ENCODE measurements at regions not wholly inside any gene's neighbourhood (a gene's known extent, or its start where the extent isn't known, plus 50 kb on each side); places are given as distances from the start of the nearest gene placed in this dataset.

- Histone ChIP-seq H3K4me1 (ENCODE audit: insufficient read depth, low read length) (no peaks in the 10 kb centered on the region), H3K4me3 (ENCODE audit: low read length) (no peak overlapping the region), H3K27ac (ENCODE audit: low read depth in 1 of 2, low read length in 2 of 2) (no peak overlapping the region), H3K9me3 (ENCODE audit: control insufficient read depth in 1 of 2, insufficient read depth in 1 of 2, low read length in 2 of 2) (no peaks in the 10 kb centered on the region), H3K36me3 (ENCODE audit: insufficient read depth, low read length) (no peaks in the 10 kb centered on the region), H3K27me3 (ENCODE audit: control insufficient read depth in 1 of 2, insufficient read depth in 2 of 2, low read length in 2 of 2) (no peaks in the 10 kb centered on the region)
- ChIA-PET CTCF (no interaction called here), POLR2A (no interaction called here)
- DNase-seq (no peak), ATAC-seq (ENCODE audit: poor library complexity) (no peak)
- Mint-ChIP-seq H3K4me1 (ENCODE audit: low read depth) (no peaks in the 10 kb centered on the region), H3K36me3 (ENCODE audit: low read depth) (no peaks in the 10 kb centered on the region), H3K27ac (no peak overlapping the region), H3K9me3 (no peaks in the 10 kb centered on the region), H3K4me3 (no peak overlapping the region), H3K27me3 (no peaks in the 10 kb centered on the region)
- intact Hi-C loops (cut with DNase I, micrococcal nuclease) = no loop called here
- TF ChIP-seq CTCF (IDR thresholded peaks at IDR 0.05) = no peak
Measured at GRCh38 chr4:84089652-84090437, 409.2 kb downstream of the NKX6-1 start.

- H3K27ac Mint-ChIP-seq = no peak overlapping the region
- no peaks in the 10 kb centered on the region for H3K4me1 ChIP-seq (ENCODE audit: insufficient read depth, low read length)
- H3K4me1 Mint-ChIP-seq (ENCODE audit: low read depth) = no peaks in the 10 kb centered on the region
- ATAC-seq (ENCODE audit: poor library complexity) = no peak
- intact Hi-C loops (cut with DNase I, micrococcal nuclease) = no loop called here
- no peak for DNase-seq
- no peaks in the 10 kb centered on the region for H3K27me3 Mint-ChIP-seq
- no peak overlapping the region for H3K27ac ChIP-seq (ENCODE audit: low read depth in 1 of 2, low read length in 2 of 2)
- no peaks in the 10 kb centered on the region for H3K36me3 ChIP-seq (ENCODE audit: insufficient read depth, low read length)
- POLR2A ChIA-PET = no interaction called here
- CTCF ChIA-PET = interaction anchor here (1.0 kb wide), 1 partner anchor 10 kb away, joined by 4 read pairs; no protein-coding TSS in a partner anchor
- H3K9me3 ChIP-seq (ENCODE audit: control insufficient read depth in 1 of 2, insufficient read depth in 1 of 2, low read length in 2 of 2) = peaks cover 0 to 6% of the 10 kb centered on the region in 2 experiments
- no peak for TF ChIP-seq CTCF (IDR thresholded peaks at IDR 0.05)
- H3K4me3 Mint-ChIP-seq = no peak overlapping the region
- H3K27me3 ChIP-seq (ENCODE audit: control insufficient read depth in 1 of 2, insufficient read depth in 2 of 2, low read length in 2 of 2) = no peaks in the 10 kb centered on the region
- no peaks in the 10 kb centered on the region for H3K36me3 Mint-ChIP-seq (ENCODE audit: low read depth)
- H3K4me3 ChIP-seq (ENCODE audit: low read length) = no peak overlapping the region
- peaks cover 5% of the 10 kb centered on the region for H3K9me3 Mint-ChIP-seq
Measured at GRCh38 chr4:84085986-84086385, 413.1 kb downstream of the NKX6-1 start.

GRCh38 chr4:84070289-84070688 is 428.8 kb downstream of the NKX6-1 start:
- intact Hi-C loops (cut with DNase I, micrococcal nuclease) = no loop called here
- Histone ChIP-seq H3K36me3 (ENCODE audit: insufficient read depth, low read length) (no peaks in the 10 kb centered on the region), H3K4me3 (ENCODE audit: low read length) (no peak overlapping the region), H3K9me3 (ENCODE audit: control insufficient read depth in 1 of 2, insufficient read depth in 1 of 2, low read length in 2 of 2) (no peaks in the 10 kb centered on the region), H3K27me3 (ENCODE audit: control insufficient read depth in 1 of 2, insufficient read depth in 2 of 2, low read length in 2 of 2) (no peaks in the 10 kb centered on the region), H3K27ac (ENCODE audit: low read depth in 1 of 2, low read length in 2 of 2) (no peak overlapping the region), H3K4me1 (ENCODE audit: insufficient read depth, low read length) (no peaks in the 10 kb centered on the region)
- ATAC-seq (ENCODE audit: poor library complexity) (no peak), DNase-seq (no peak)
- Mint-ChIP-seq H3K27ac (no peak overlapping the region), H3K36me3 (ENCODE audit: low read depth) (no peaks in the 10 kb centered on the region), H3K4me3 (no peak overlapping the region), H3K27me3 (peaks cover 3% of the 10 kb centered on the region), H3K4me1 (ENCODE audit: low read depth) (no peaks in the 10 kb centered on the region), H3K9me3 (peaks cover 7% of the 10 kb centered on the region)
- no peak for TF ChIP-seq CTCF (IDR thresholded peaks at IDR 0.05)
- ChIA-PET CTCF (no interaction called here), POLR2A (no interaction called here)
